ENCODE measurements at regions not wholly inside any gene's neighbourhood (a gene's known extent, or its start where the extent isn't known, plus 50 kb on each side); places are given as distances from the start of the nearest gene placed in this dataset.

GRCh38 chr4:188824553-188824952 is 685.3 kb downstream of the TRIML1 start:
- H3K36me3 Mint-ChIP-seq (ENCODE audit: low read depth), result no peaks in the 10 kb centered on the region
- H3K27ac Mint-ChIP-seq, result no peak overlapping the region
- H3K4me3 Mint-ChIP-seq, result no peak overlapping the region
- no peaks in the 10 kb centered on the region for H3K9me3 Mint-ChIP-seq
- no peaks in the 10 kb centered on the region for H3K27me3 Mint-ChIP-seq
- no peak for DNase-seq
- intact Hi-C loops (cut with micrococcal nuclease), result no loop called here
- H3K4me1 Mint-ChIP-seq, result no peaks in the 10 kb centered on the region

DNA sequence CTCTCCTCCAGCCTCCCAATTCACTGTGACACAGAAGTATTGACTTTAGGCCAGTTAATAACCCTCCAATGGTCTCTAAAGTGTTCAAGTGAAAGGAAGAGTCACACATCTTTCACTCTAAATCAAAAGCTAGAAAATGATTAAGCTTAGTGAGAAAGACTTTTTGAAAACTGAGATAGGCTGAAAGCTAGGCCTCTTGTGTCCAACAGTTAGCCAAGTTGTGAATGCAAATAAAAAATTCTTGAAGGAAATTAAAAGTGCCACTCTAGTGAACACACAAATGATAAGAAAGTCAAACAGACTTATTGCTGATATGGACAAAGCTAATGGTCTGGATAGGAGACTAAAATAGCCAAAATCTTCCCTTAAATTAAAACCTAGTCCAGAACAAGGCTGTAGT is 687.2 kb downstream of the TRIML1 start:
- Mint-ChIP-seq H3K27ac (no peak overlapping the region), H3K4me3 (no peak overlapping the region), H3K4me1 (no peaks in the 10 kb centered on the region), H3K36me3 (ENCODE audit: low read depth) (no peaks in the 10 kb centered on the region), H3K27me3 (no peaks in the 10 kb centered on the region), H3K9me3 (no peaks in the 10 kb centered on the region)
- no peak for DNase-seq
- intact Hi-C loops (cut with micrococcal nuclease), result no loop called here

- H3K9me3 Mint-ChIP-seq, result no peaks in the 10 kb centered on the region
- H3K27me3 Mint-ChIP-seq, result no peaks in the 10 kb centered on the region
- H3K27ac Mint-ChIP-seq, result no peak overlapping the region
- intact Hi-C loops (cut with micrococcal nuclease), result no loop called here
- no peaks in the 10 kb centered on the region for H3K4me1 Mint-ChIP-seq
- no peaks in the 10 kb centered on the region for H3K36me3 Mint-ChIP-seq (ENCODE audit: low read depth)
- no peak for DNase-seq
- H3K4me3 Mint-ChIP-seq, result no peak overlapping the region
Observed at GRCh38 chr4:188839704-188840103, 700.5 kb downstream of the TRIML1 start.

GRCh38 chr4:188841523-188841922 is 702.3 kb downstream of the TRIML1 start:
- no peaks in the 10 kb centered on the region for H3K4me1 Mint-ChIP-seq
- H3K27ac Mint-ChIP-seq, result no peak overlapping the region
- H3K4me3 Mint-ChIP-seq, result no peak overlapping the region
- no peak for DNase-seq
- intact Hi-C loops (cut with micrococcal nuclease), result no loop called here
- no peaks in the 10 kb centered on the region for H3K36me3 Mint-ChIP-seq (ENCODE audit: low read depth)
- H3K9me3 Mint-ChIP-seq, result peaks cover 4% of the 10 kb centered on the region
- no peaks in the 10 kb centered on the region for H3K27me3 Mint-ChIP-seq

GRCh38 chr4:188854436-188854835 is 715.2 kb downstream of the TRIML1 start:
- intact Hi-C loops (cut with micrococcal nuclease), result no loop called here
- no peaks in the 10 kb centered on the region for H3K4me1 Mint-ChIP-seq
- DNase-seq, result no peak
- H3K4me3 Mint-ChIP-seq, result no peak overlapping the region
- H3K27ac Mint-ChIP-seq, result no peak overlapping the region
- no peaks in the 10 kb centered on the region for H3K36me3 Mint-ChIP-seq (ENCODE audit: low read depth)
- peaks cover 9% of the 10 kb centered on the region for H3K9me3 Mint-ChIP-seq
- H3K27me3 Mint-ChIP-seq, result no peaks in the 10 kb centered on the region

GRCh38 chr4:188858696-188859095 is 719.5 kb downstream of the TRIML1 start:
- H3K4me1 Mint-ChIP-seq, result no peaks in the 10 kb centered on the region
- DNase-seq, result no peak
- intact Hi-C loops (cut with micrococcal nuclease), result no loop called here
- no peaks in the 10 kb centered on the region for H3K36me3 Mint-ChIP-seq (ENCODE audit: low read depth)
- H3K27me3 Mint-ChIP-seq, result no peaks in the 10 kb centered on the region
- H3K4me3 Mint-ChIP-seq, result no peak overlapping the region
- peaks cover 11% of the 10 kb centered on the region for H3K9me3 Mint-ChIP-seq
- H3K27ac Mint-ChIP-seq, result no peak overlapping the region

DNA sequence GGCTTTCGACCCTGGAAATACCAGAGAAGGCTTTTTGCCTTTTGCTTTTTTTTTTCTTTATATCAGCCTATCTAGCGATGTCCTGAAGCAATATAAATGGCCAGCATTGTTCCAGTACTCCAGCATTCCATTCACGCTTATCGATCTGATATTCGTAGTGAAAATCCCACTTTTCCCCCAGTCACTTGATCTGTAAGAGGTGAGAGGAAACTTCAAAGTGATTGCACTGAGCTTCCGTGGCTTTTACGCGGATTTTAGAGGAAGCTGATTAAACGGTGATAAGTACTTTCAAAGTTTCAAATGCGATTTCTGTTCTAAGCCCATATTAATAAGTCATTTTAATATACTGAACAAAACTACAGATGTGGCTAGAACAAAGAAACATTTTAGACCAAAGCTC is 725.5 kb downstream of the TRIML1 start:
- Mint-ChIP-seq H3K4me1 (no peaks in the 10 kb centered on the region), H3K4me3 (no peak overlapping the region), H3K36me3 (ENCODE audit: low read depth) (no peaks in the 10 kb centered on the region), H3K27ac (no peak overlapping the region), H3K9me3 (peaks cover 8% of the 10 kb centered on the region), H3K27me3 (no peaks in the 10 kb centered on the region)
- DNase-seq, result no peak
- intact Hi-C loops (cut with micrococcal nuclease), result no loop called here

GRCh38 chr4:188867796-188868195 is 728.6 kb downstream of the TRIML1 start:
- Mint-ChIP-seq H3K4me1 (no peaks in the 10 kb centered on the region), H3K36me3 (ENCODE audit: low read depth) (no peaks in the 10 kb centered on the region), H3K9me3 (peaks cover 11% of the 10 kb centered on the region), H3K4me3 (no peak overlapping the region), H3K27ac (no peak overlapping the region), H3K27me3 (no peaks in the 10 kb centered on the region)
- intact Hi-C loops (cut with micrococcal nuclease), result no loop called here
- DNase-seq, result no peak

DNA sequence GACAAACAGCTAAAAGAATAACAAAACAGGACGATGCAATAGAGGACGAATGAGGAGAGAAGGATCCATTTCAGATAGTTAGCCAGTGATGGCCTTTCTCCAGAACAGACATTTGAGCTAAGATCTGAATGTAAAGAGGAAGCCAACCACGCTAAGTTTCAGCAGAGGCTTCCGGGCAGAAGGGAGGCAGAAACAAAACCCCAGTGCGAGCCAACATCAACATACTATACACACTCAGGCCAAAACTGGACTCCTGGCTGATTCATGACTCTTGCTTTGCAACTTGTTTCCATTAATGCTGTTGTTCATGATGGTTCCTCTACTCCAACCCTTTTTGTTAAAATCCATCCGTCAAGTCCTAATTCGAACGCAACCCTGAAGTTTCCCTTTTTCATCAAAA is 730.3 kb downstream of the TRIML1 start:
- no peak overlapping the region for H3K4me3 Mint-ChIP-seq
- peaks cover 7% of the 10 kb centered on the region for H3K9me3 Mint-ChIP-seq
- no peaks in the 10 kb centered on the region for H3K4me1 Mint-ChIP-seq
- H3K27me3 Mint-ChIP-seq, result no peaks in the 10 kb centered on the region
- intact Hi-C loops (cut with micrococcal nuclease), result no loop called here
- H3K36me3 Mint-ChIP-seq (ENCODE audit: low read depth), result no peaks in the 10 kb centered on the region
- no peak for DNase-seq
- H3K27ac Mint-ChIP-seq, result no peak overlapping the region

DNA sequence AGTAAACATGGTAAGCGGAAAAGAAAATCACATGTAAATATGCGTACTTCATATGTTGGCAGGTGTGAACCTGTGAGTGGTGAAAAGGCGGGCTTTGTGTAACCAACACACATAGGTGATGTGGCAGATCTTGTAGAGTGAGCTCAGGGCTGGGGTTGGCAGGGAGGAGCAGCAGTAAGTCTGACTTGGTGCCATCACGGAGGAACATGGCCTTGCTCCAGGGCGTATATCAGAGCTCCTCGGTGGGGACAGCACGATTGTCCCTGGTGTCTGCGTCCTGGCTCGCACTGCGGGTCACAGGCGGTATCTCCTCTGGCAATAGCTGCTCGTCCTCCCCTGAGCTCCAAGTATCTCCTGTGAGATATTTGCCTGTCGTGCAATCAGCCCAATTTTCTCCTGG is 733.6 kb downstream of the TRIML1 start:
- Mint-ChIP-seq H3K4me1 (no peaks in the 10 kb centered on the region), H3K27me3 (no peaks in the 10 kb centered on the region), H3K9me3 (peaks cover 7% of the 10 kb centered on the region), H3K36me3 (ENCODE audit: low read depth) (no peaks in the 10 kb centered on the region), H3K4me3 (no peak overlapping the region), H3K27ac (no peak overlapping the region)
- DNase-seq, result no peak
- intact Hi-C loops (cut with micrococcal nuclease), result no loop called here

GRCh38 chr4:188876881-188877280 is 737.6 kb downstream of the TRIML1 start:
- Mint-ChIP-seq H3K27me3 (no peaks in the 10 kb centered on the region), H3K4me1 (no peaks in the 10 kb centered on the region), H3K27ac (no peak overlapping the region), H3K36me3 (ENCODE audit: low read depth) (no peaks in the 10 kb centered on the region), H3K9me3 (no peaks in the 10 kb centered on the region), H3K4me3 (no peak overlapping the region)
- DNase-seq, result no peak
- intact Hi-C loops (cut with micrococcal nuclease), result no loop called here

GRCh38 chr4:188879598-188879997 is 740.4 kb downstream of the TRIML1 start:
- H3K27me3 Mint-ChIP-seq, result no peaks in the 10 kb centered on the region
- H3K27ac Mint-ChIP-seq, result no peak overlapping the region

GRCh38 chr4:188887905-188888304 is 748.7 kb downstream of the TRIML1 start:
- Mint-ChIP-seq H3K36me3 (ENCODE audit: low read depth) (no peaks in the 10 kb centered on the region), H3K27me3 (no peaks in the 10 kb centered on the region), H3K9me3 (peaks cover 3% of the 10 kb centered on the region), H3K27ac (no peak overlapping the region), H3K4me3 (no peak overlapping the region), H3K4me1 (no peaks in the 10 kb centered on the region)
- no peak for DNase-seq
- intact Hi-C loops (cut with micrococcal nuclease), result no loop called here

More at GRCh38 chr4:188879598-188879997, 740.4 kb downstream of the TRIML1 start:
- DNase-seq, result no peak
- H3K4me1 Mint-ChIP-seq, result no peaks in the 10 kb centered on the region
- intact Hi-C loops (cut with micrococcal nuclease), result no loop called here
- no peaks in the 10 kb centered on the region for H3K36me3 Mint-ChIP-seq (ENCODE audit: low read depth)
- H3K9me3 Mint-ChIP-seq, result peaks cover 6% of the 10 kb centered on the region
- no peak overlapping the region for H3K4me3 Mint-ChIP-seq

GRCh38 chr4:188892837-188893236 is 753.6 kb downstream of the TRIML1 start:
- intact Hi-C loops (cut with micrococcal nuclease), result no loop called here
- Mint-ChIP-seq H3K9me3 (no peaks in the 10 kb centered on the region), H3K27me3 (no peaks in the 10 kb centered on the region), H3K4me3 (no peak overlapping the region), H3K27ac (no peak overlapping the region), H3K4me1 (no peaks in the 10 kb centered on the region), H3K36me3 (ENCODE audit: low read depth) (no peaks in the 10 kb centered on the region)
- DNase-seq, result no peak

DNA sequence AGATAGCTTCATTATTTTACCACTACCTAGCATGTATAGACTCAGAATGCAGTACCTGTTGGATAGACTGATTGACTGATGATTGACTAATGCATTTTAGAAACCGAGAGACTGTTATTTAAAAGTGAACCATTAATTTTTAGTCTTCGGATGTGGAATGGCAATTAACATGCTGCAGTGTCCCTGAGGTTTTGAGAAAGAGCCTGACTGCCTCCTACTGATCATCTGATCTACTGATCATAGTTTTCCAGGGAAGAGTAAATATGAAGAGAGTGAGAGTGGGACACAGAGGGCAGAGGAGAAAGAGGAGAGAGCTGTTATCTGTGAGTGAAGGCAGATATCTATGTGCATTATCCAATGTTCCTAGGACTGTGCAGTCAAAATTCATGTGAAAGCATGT is 764.7 kb downstream of the TRIML1 start:
- Mint-ChIP-seq H3K27ac (no peak overlapping the region), H3K4me1 (no peaks in the 10 kb centered on the region), H3K36me3 (ENCODE audit: low read depth) (no peaks in the 10 kb centered on the region), H3K27me3 (no peaks in the 10 kb centered on the region), H3K4me3 (no peak overlapping the region), H3K9me3 (peaks cover 11% of the 10 kb centered on the region)
- no peak for DNase-seq
- intact Hi-C loops (cut with micrococcal nuclease), result no loop called here

Measured in activated CD4-positive, alpha-beta T cell treated with anti-CD3 and anti-CD28 coated beads, Interleukin-2, amount 10 ng/mL, durations not matched to agents 24 days and 14 days (primary cell).